ENCODE measurements at regions not wholly inside any gene's neighbourhood (a gene's known extent, or its start where the extent isn't known, plus 50 kb on each side); places are given as distances from the start of the nearest gene placed in this dataset.

- TF ChIP-seq CTCF (IDR thresholded peaks at IDR 0.05) (no peak), POLR2A (IDR thresholded peaks at IDR 0.05) (no peak)
Observed at GRCh38 chr5:57843059-57843367, 360.4 kb upstream of the ACTBL2 start.

DNA sequence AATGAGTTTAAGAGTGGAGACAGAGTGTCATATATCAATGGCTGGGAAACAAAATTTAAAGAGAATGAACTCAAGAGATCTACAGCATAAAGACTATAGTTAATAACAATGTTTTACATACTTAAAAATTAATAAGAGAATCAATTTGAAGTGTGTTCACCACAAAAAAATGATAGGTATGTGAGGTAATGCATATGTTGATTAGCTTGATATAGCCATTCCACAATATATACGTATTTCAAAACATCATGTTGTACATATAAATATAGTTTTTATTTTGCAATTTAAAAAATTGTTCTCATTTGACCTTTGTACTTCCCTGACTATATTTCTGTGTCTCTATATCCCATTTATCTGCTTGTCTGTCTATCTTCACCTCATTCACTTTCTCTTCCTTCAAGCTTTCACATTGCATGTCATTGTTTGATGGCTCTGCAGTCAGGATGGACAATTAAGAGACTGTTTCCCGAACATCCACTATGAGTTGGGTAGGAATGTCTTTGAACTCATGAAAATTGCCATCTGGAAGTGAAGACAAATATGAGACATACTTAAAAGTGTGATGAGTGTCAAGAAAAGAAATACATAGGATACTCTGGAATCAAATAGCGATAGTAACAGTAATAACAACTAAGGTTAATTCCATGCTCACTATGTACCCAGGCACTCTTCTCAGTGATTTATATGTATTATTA is 359.9 kb upstream of the ACTBL2 start:
- no peak for DNase-seq
- H3K36me3 ChIP-seq, result no peaks in the 10 kb centered on the region
- H3K27me3 ChIP-seq, result no peaks in the 10 kb centered on the region
- 85 to 90% (median 87%) methylated on average over 3 of the region's 3 CpGs for WGBS, 4 donors
- intact Hi-C loops (cut with DNase I), result loop anchor here in 3 of 10 donors (5.0 to 10.0 kb wide), 2 partner anchors 60 to 178 kb away; no protein-coding TSS in a partner anchor
- TF ChIP-seq CTCF (IDR thresholded peaks at IDR 0.05) (no peak), POLR2A (IDR thresholded peaks at IDR 0.05) (no peak)
- no peak for ATAC-seq
- peak overlapping the region in 4 of 12 donors; percentile 8 to 39 (median 22) for H3K27ac ChIP-seq
- no peak overlapping the region for H3K4me3 ChIP-seq
- peaks cover 0 to 1% (median 0%) of the 10 kb centered on the region in 12 donors for H3K9me3 ChIP-seq
- peaks cover 0 to 41% (median 18%) of the 10 kb centered on the region in 12 donors for H3K4me1 ChIP-seq

More at GRCh38 chr5:57843059-57843367, 360.4 kb upstream of the ACTBL2 start:
- Histone ChIP-seq H3K27ac (no peak overlapping the region), H3K4me1 (peaks cover 0 to 41% (median 18%) of the 10 kb centered on the region in 12 donors), H3K27me3 (no peaks in the 10 kb centered on the region), H3K36me3 (no peaks in the 10 kb centered on the region), H3K9me3 (no peaks in the 10 kb centered on the region), H3K4me3 (no peak overlapping the region)
- DNase-seq (no peak), ATAC-seq (no peak)
- intact Hi-C loops (cut with DNase I), result loop anchor here in 3 of 10 donors (5.0 to 10.0 kb wide), 2 partner anchors 61 to 178 kb away; no protein-coding TSS in a partner anchor
- 77 to 88% (median 85%) methylated on average over 2 of the region's 2 CpGs for WGBS, 4 donors

GRCh38 chr5:57841676-57842363 is 359.2 kb upstream of the ACTBL2 start:
- DNase-seq (peak in 3 of 5 donors; percentile 25 to 32 (median 28)), ATAC-seq (peak in 3 of 4 donors; percentile 61 to 85 (median 76))
- no peak for TF ChIP-seq CTCF (IDR thresholded peaks at IDR 0.05)
- no peak for TF ChIP-seq POLR2A (IDR thresholded peaks at IDR 0.05)
- intact Hi-C loops (cut with DNase I), result loop anchor here in 3 of 10 donors (5.0 to 10.0 kb wide), 2 partner anchors 60 to 177 kb away; no protein-coding TSS in a partner anchor
- Histone ChIP-seq H3K27me3 (no peaks in the 10 kb centered on the region), H3K4me1 (peaks cover 0 to 38% (median 18%) of the 10 kb centered on the region in 12 donors), H3K9me3 (peaks cover 0 to 8% (median 0%) of the 10 kb centered on the region in 12 donors), H3K4me3 (no peak overlapping the region), H3K36me3 (no peaks in the 10 kb centered on the region), H3K27ac (peak overlapping the region in 8 of 12 donors; percentile 8 to 56 (median 36))
- WGBS, 4 donors, result 39 to 53% (median 44%) methylated on average over 5 of the region's 5 CpGs

DNA sequence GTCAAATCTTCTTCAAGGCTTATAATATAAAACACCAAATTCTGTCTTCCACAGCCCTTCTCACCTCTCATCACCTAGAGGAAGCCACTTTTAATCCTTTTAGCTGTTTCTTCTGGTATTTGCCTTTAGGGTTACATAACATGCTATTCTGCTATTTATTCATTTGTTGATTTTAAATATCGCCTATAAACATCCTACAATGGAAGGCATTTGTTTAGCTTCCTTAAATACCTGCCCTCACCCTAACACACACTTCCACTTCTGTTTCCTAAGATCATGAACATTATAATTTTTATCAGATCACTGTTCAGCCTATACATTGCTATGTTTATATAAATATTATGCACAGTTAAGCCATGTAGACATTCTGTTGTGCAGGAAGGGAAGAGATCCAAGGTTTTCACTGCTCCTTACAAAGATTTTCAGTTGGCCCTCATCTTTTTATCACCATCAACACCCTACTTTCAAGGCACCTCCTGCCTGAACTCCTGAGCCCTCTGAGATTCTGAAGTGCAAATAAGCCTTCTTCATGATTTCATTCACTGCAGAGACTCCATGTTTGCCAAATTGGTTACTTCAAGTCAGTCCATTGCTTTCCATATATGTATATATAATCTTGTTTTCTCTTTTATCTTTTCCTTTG is 356.9 kb upstream of the ACTBL2 start:
- Histone ChIP-seq H3K27ac (no peak overlapping the region), H3K36me3 (no peaks in the 10 kb centered on the region), H3K9me3 (peaks cover 0 to 17% (median 0%) of the 10 kb centered on the region in 12 donors), H3K4me1 (peaks cover 0 to 38% (median 15%) of the 10 kb centered on the region in 12 donors), H3K4me3 (no peak overlapping the region), H3K27me3 (no peaks in the 10 kb centered on the region)
- ATAC-seq, result no peak
- 96 to 100% (median 99%) methylated on average over 1 of the region's 1 CpG for WGBS, 4 donors
- DNase-seq, result no peak
- TF ChIP-seq POLR2A (IDR thresholded peaks at IDR 0.05) (no peak), CTCF (IDR thresholded peaks at IDR 0.05) (no peak)
- intact Hi-C loops (cut with DNase I), result loop anchor here in 4 of 10 donors (5.0 to 10.0 kb wide), 2 partner anchors 57 to 175 kb away; no protein-coding TSS in a partner anchor
